ENCODE measurements at regions not wholly inside any gene's neighbourhood (a gene's known extent, or its start where the extent isn't known, plus 50 kb on each side); places are given as distances from the start of the nearest gene placed in this dataset.

DNA sequence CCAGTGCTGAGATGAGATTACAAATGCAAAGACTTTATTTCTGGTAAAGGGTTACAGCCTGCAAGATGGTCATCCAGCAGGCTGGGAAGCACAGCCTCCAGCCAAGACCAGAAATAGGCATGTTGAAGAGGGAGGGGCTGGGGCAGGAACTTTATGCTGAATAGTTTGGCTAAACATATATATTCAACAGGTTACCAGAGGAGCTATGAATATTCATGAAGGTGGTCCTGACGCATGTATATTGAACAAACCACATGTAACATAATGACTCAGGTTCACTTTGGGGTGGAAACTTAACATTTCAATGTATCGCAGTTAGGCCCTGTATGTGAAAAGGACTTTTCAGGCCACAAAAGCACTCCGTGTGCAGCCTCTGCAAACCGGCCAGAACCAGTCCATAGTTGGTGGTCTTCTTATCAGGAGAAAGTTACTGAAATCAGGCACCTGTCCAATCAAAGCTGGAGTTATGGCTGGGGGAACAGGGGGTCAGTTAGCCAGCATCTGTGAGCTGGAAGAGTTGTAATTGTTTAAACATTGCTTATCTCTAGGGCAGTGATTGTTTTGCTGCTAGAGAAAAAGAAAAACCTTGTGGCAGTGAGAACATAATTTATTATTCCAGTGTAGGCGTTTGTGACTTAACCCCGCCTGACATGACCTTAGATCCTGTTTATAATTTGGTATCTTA lies 372.9 kb upstream of the AUTS2 start:
- no peaks in the 10 kb centered on the region for H3K36me3 ChIP-seq (ENCODE audit: control insufficient read depth in 3 of 3, insufficient read depth in 2 of 3, low read depth in 1 of 3, low read length in 3 of 3)
- H3K27ac ChIP-seq (ENCODE audit: low read depth in 1 of 3, low read length in 2 of 3): no peak overlapping the region
- H3K4me3 ChIP-seq (ENCODE audit: low read depth in 1 of 3, low read length in 3 of 3): no peak overlapping the region
- DNase-seq (no peak), FAIRE-seq (no peak)
- no peaks in the 10 kb centered on the region for H3K4me1 ChIP-seq (ENCODE audit: control insufficient read depth in 3 of 3, insufficient read depth in 2 of 3, low read depth in 1 of 3, low read length in 2 of 3)
- H3K9me3 ChIP-seq (ENCODE audit: control insufficient read depth in 2 of 2, insufficient read depth in 1 of 2, low read depth in 1 of 2, low read length in 1 of 2): peaks cover 0 to 3% of the 10 kb centered on the region in 2 donors
- no peaks in the 10 kb centered on the region for H3K27me3 ChIP-seq (ENCODE audit: control insufficient read depth in 3 of 3, insufficient read depth in 3 of 3, low read length in 3 of 3)
- WGBS, 3 donors: 54 to 74% (median 61%) methylated on average over 6 of the region's 6 CpGs

DNA sequence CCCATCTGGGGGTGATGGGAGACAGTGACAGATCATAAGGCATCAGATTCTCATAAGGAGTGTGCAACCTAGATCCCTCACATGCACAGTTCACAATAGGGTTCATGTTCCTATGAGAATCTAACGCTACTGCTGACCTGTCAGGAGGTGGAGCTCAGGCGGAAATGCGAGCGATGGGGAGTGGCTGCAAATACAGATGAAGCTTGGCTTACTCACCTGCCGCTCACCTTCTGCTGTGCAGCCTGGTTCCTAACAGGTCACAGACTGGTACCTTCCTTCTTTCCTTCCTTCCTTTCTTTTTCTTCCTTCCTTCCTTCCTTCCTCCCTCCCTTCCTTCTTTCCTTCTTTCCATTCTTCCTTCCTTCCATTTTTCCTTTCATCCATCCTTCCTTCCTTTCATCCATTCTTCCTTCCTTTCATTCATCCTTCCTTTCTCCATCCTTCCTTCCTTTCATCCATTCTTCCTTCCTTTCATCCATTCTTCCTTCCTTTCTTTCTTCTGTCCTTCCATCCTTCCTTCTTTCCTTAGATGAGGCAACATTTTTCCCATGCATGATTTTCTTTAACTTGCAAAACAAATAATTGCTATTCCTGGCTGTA lies 370.0 kb upstream of the AUTS2 start:
- DNase-seq (no peak), FAIRE-seq (no peak)
- H3K4me1 ChIP-seq (ENCODE audit: control insufficient read depth in 3 of 3, insufficient read depth in 2 of 3, low read depth in 1 of 3, low read length in 2 of 3): no peaks in the 10 kb centered on the region
- H3K4me3 ChIP-seq (ENCODE audit: low read depth in 1 of 3, low read length in 3 of 3): no peak overlapping the region
- H3K27ac ChIP-seq (ENCODE audit: low read depth in 1 of 3, low read length in 2 of 3): no peak overlapping the region
- H3K27me3 ChIP-seq (ENCODE audit: control insufficient read depth in 3 of 3, insufficient read depth in 3 of 3, low read length in 3 of 3): peaks cover 0 to 5% (median 0%) of the 10 kb centered on the region in 3 donors
- no peaks in the 10 kb centered on the region for H3K36me3 ChIP-seq (ENCODE audit: control insufficient read depth in 3 of 3, insufficient read depth in 2 of 3, low read depth in 1 of 3, low read length in 3 of 3)
- 33 to 76% (median 57%) methylated on average over 5 of the region's 5 CpGs for WGBS, 3 donors
- H3K9me3 ChIP-seq (ENCODE audit: control insufficient read depth in 2 of 2, insufficient read depth in 1 of 2, low read depth in 1 of 2, low read length in 1 of 2): peaks cover 0 to 3% of the 10 kb centered on the region in 2 donors

DNA sequence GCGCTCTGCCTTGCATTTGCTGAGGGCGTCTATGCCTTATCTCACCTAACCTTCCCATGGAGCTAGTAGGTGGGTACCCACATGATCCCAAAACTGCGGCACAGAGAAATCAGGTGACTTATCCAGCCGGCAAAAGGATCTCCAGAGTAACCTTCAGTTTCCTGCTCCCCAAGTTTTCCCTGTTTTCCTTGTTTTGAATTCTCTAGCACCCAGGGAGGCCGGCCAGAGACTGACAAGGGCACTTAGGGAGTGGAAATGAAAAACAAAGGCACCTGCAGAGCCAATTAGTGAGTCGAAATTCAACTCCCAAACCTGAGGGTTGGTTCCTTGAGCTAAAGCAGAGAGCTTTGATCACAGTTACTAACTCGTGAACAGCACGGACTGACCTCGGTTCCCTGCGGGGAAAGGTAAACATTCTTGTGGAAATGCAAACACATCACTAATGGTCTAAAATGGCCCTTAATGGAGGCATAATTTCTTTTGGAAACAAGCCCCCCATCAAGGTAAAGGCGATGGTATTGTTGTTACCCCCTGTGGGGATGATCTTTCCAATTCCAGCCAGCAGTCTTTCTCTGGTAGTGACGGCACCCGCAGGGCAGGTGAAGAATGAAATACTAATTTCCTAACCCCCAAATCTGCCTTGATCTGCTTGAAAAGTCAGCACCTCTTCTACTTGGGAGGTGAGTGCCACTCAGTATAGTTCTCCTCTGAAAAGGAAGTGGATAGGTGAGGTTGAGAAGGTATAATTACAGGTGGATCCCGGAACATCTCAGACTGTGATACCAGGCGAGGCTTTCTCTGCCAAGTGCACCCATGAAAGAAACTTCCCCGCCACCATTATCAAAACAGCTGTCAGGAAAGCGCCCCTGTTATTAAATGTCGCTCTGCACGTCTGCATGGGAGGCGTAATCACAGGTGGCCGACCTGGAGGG lies 365.6 kb upstream of the AUTS2 start:
- Histone ChIP-seq H3K4me3 (ENCODE audit: low read depth in 1 of 3, low read length in 3 of 3) (no peak overlapping the region), H3K9me3 (ENCODE audit: control insufficient read depth in 2 of 2, insufficient read depth in 1 of 2, low read depth in 1 of 2, low read length in 1 of 2) (no peaks in the 10 kb centered on the region), H3K27me3 (ENCODE audit: control insufficient read depth in 3 of 3, insufficient read depth in 3 of 3, low read length in 3 of 3) (peaks cover 0 to 5% (median 0%) of the 10 kb centered on the region in 3 donors), H3K36me3 (ENCODE audit: control insufficient read depth in 3 of 3, insufficient read depth in 2 of 3, low read depth in 1 of 3, low read length in 3 of 3) (no peaks in the 10 kb centered on the region), H3K4me1 (ENCODE audit: control insufficient read depth in 3 of 3, insufficient read depth in 2 of 3, low read depth in 1 of 3, low read length in 2 of 3) (no peaks in the 10 kb centered on the region), H3K27ac (ENCODE audit: low read depth in 1 of 3, low read length in 2 of 3) (no peak overlapping the region)
- DNase-seq (peak in 1 of 2 donors; percentile 18), FAIRE-seq (no peak)
- 13 to 36% (median 25%) methylated on average over 21 of the region's 21 CpGs for WGBS, 3 donors

DNA sequence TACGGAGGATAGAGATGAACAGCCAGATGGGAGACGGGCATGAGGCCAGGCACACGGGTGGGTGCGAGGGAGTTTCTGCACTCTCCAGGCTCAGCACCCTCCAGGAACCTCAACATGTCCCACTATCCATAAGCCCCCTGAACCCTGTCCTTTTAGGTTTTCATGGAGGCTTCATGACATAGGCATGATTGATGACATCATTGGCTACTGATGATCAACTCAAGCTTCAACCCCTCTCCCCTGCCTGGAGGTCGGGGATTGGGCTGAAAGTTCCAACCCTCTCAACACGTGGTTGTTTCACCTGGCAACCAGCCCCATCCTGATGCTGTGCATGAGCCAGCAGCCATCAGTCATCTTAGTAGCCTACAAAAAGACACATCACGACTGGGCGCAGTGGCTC lies 360.7 kb upstream of the AUTS2 start:
- Histone ChIP-seq H3K9me3 (ENCODE audit: control insufficient read depth in 2 of 2, insufficient read depth in 1 of 2, low read depth in 1 of 2, low read length in 1 of 2) (no peaks in the 10 kb centered on the region), H3K36me3 (ENCODE audit: control insufficient read depth in 3 of 3, insufficient read depth in 2 of 3, low read depth in 1 of 3, low read length in 3 of 3) (no peaks in the 10 kb centered on the region), H3K4me1 (ENCODE audit: control insufficient read depth in 3 of 3, insufficient read depth in 2 of 3, low read depth in 1 of 3, low read length in 2 of 3) (no peaks in the 10 kb centered on the region), H3K27ac (ENCODE audit: low read depth in 1 of 3, low read length in 2 of 3) (no peak overlapping the region), H3K27me3 (ENCODE audit: control insufficient read depth in 3 of 3, insufficient read depth in 3 of 3, low read length in 3 of 3) (peaks cover 0 to 2% (median 0%) of the 10 kb centered on the region in 3 donors), H3K4me3 (ENCODE audit: low read depth in 1 of 3, low read length in 3 of 3) (no peak overlapping the region)
- no peak for FAIRE-seq
- no peak for DNase-seq
- 65 to 76% (median 70%) methylated on average over 8 of the region's 8 CpGs for WGBS, 3 donors

DNA sequence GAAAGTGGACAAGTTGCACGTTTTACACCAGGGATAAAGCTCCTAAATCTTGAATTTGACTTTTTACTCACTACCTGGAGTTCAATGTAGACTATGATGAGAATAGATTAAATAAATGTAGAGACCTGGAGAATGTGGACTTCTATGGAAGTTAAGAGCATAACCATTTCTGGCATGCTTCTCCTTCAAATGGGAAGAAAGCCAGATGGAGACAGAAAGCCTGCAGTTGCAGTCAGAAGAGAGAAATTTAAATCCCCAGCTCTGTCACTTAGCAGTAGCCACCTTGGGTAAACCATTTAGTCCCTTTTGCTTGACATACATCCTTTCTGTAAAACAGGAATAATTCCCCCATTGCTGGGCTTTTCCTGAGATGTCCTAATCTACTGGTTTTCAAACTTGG lies 355.3 kb upstream of the AUTS2 start:
- 66 to 77% (median 70%) methylated on average over 1 of the region's 1 CpG for WGBS, 3 donors
- Histone ChIP-seq H3K27me3 (ENCODE audit: control insufficient read depth in 3 of 3, insufficient read depth in 3 of 3, low read length in 3 of 3) (no peaks in the 10 kb centered on the region), H3K27ac (ENCODE audit: low read depth in 1 of 3, low read length in 2 of 3) (no peak overlapping the region), H3K36me3 (ENCODE audit: control insufficient read depth in 3 of 3, insufficient read depth in 2 of 3, low read depth in 1 of 3, low read length in 3 of 3) (no peaks in the 10 kb centered on the region), H3K4me1 (ENCODE audit: control insufficient read depth in 3 of 3, insufficient read depth in 2 of 3, low read depth in 1 of 3, low read length in 2 of 3) (no peaks in the 10 kb centered on the region), H3K4me3 (ENCODE audit: low read depth in 1 of 3, low read length in 3 of 3) (no peak overlapping the region), H3K9me3 (ENCODE audit: control insufficient read depth in 2 of 2, insufficient read depth in 1 of 2, low read depth in 1 of 2, low read length in 1 of 2) (no peaks in the 10 kb centered on the region)
- FAIRE-seq: no peak
- DNase-seq: no peak

DNA sequence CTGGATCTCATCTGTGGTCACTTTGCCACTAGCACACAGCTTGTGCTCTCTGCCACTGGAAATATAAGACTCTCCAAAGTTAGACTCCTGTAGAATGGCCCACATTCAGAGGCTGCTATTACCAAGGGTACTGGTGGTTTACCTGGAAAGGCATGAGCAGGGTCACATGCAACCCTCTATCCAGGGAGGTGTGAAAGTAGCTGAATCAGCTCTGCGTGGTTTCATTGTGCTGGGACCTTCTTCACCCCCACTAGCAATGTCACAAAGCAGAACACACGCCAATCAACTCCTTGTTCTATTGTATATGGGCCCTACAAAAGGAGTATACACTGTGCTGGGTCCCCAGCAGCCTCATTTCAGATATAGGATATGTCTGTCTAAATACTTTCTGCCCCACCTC lies 353.6 kb upstream of the AUTS2 start:
- no peak for FAIRE-seq
- H3K27me3 ChIP-seq (ENCODE audit: control insufficient read depth in 3 of 3, insufficient read depth in 3 of 3, low read length in 3 of 3): no peaks in the 10 kb centered on the region

DNA sequence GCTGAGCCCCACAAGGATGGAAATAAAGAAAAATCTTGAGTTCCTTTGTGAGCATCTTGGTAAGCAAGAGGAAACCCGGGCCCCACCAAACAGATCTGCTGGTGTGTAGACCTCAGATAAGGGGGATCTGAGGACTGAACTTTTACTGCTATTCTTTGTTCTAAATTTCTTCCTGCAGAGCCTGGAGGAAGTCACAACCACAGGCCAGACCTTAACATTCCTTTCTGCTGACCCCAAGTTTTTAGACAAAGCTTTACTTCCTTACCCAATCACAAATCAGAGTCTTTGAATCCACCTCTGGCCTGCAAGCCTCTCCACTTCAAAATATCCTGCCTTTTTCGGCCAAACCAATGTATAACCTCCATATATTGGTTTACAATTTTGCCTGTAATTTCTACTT lies 352.6 kb upstream of the AUTS2 start:
- H3K36me3 ChIP-seq (ENCODE audit: control insufficient read depth in 3 of 3, insufficient read depth in 2 of 3, low read depth in 1 of 3, low read length in 3 of 3): no peaks in the 10 kb centered on the region
- DNase-seq (no peak), FAIRE-seq (no peak)
- no peak overlapping the region for H3K4me3 ChIP-seq (ENCODE audit: low read depth in 1 of 3, low read length in 3 of 3)
- no peaks in the 10 kb centered on the region for H3K4me1 ChIP-seq (ENCODE audit: control insufficient read depth in 3 of 3, insufficient read depth in 2 of 3, low read depth in 1 of 3, low read length in 2 of 3)
- no peaks in the 10 kb centered on the region for H3K27me3 ChIP-seq (ENCODE audit: control insufficient read depth in 3 of 3, insufficient read depth in 3 of 3, low read length in 3 of 3)
- WGBS, 3 donors: 41 to 42% (median 42%) methylated on average over 2 of the region's 2 CpGs
- no peaks in the 10 kb centered on the region for H3K9me3 ChIP-seq (ENCODE audit: control insufficient read depth in 2 of 2, insufficient read depth in 1 of 2, low read depth in 1 of 2, low read length in 1 of 2)
- H3K27ac ChIP-seq (ENCODE audit: low read depth in 1 of 3, low read length in 2 of 3): no peak overlapping the region

More for the DNA sequence above, 353.6 kb upstream of the AUTS2 start:
- no peak overlapping the region for H3K4me3 ChIP-seq (ENCODE audit: low read depth in 1 of 3, low read length in 3 of 3)
- no peak for DNase-seq
- H3K4me1 ChIP-seq (ENCODE audit: control insufficient read depth in 3 of 3, insufficient read depth in 2 of 3, low read depth in 1 of 3, low read length in 2 of 3): no peaks in the 10 kb centered on the region
- H3K27ac ChIP-seq (ENCODE audit: low read depth in 1 of 3, low read length in 2 of 3): no peak overlapping the region
- no peaks in the 10 kb centered on the region for H3K36me3 ChIP-seq (ENCODE audit: control insufficient read depth in 3 of 3, insufficient read depth in 2 of 3, low read depth in 1 of 3, low read length in 3 of 3)
- H3K9me3 ChIP-seq (ENCODE audit: control insufficient read depth in 2 of 2, insufficient read depth in 1 of 2, low read depth in 1 of 2, low read length in 1 of 2): no peaks in the 10 kb centered on the region
- WGBS, 3 donors: 70 to 76% (median 72%) methylated on average over 2 of the region's 2 CpGs

DNA sequence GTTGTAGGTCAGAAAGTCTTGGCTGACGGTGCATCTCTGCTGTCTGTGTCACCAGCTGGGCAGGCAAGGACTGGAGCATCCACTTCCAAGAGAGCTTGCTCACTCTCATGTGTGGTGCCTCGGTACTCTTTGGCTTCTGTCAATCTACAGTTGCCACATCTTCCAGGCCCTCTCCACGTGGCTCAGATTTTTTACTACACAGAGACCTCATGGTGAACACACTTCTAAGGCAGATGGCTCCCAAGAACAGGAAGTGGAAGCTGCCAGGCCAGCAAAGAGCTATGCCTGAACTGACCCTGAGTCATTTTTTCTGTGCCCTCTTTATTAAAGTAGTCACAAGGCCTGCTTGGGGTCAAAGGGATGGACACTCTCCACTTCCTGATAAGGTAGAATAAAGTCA lies 351.5 kb upstream of the AUTS2 start:
- Histone ChIP-seq H3K27ac (ENCODE audit: low read depth in 1 of 3, low read length in 2 of 3) (no peak overlapping the region), H3K4me1 (ENCODE audit: control insufficient read depth in 3 of 3, insufficient read depth in 2 of 3, low read depth in 1 of 3, low read length in 2 of 3) (no peaks in the 10 kb centered on the region), H3K9me3 (ENCODE audit: control insufficient read depth in 2 of 2, insufficient read depth in 1 of 2, low read depth in 1 of 2, low read length in 1 of 2) (peaks cover 0 to 7% of the 10 kb centered on the region in 2 donors), H3K4me3 (ENCODE audit: low read depth in 1 of 3, low read length in 3 of 3) (no peak overlapping the region), H3K36me3 (ENCODE audit: control insufficient read depth in 3 of 3, insufficient read depth in 2 of 3, low read depth in 1 of 3, low read length in 3 of 3) (no peaks in the 10 kb centered on the region), H3K27me3 (ENCODE audit: control insufficient read depth in 3 of 3, insufficient read depth in 3 of 3, low read length in 3 of 3) (no peaks in the 10 kb centered on the region)
- no peak for DNase-seq
- 74 to 80% (median 78%) methylated on average over 3 of the region's 3 CpGs for WGBS, 3 donors
- FAIRE-seq: no peak

All from small intestine (tissue), 7 donors.